ENCODE measurements at regions not wholly inside any gene's neighbourhood (a gene's known extent, or its start where the extent isn't known, plus 50 kb on each side); places are given as distances from the start of the nearest gene placed in this dataset.

GRCh38 chr16:85557083-85557970 is 55.8 kb upstream of the GSE1 start:
- DNase-seq (ENCODE audit: low spot score), result no peak

GRCh38 chr16:85557971-85558657 is 55.0 kb upstream of the GSE1 start:
- DNase-seq (ENCODE audit: low spot score), result no peak

GRCh38 chr16:85560932-85561247 is 52.2 kb upstream of the GSE1 start:
- no peak for DNase-seq (ENCODE audit: low spot score)

- no peak for DNase-seq (ENCODE audit: low spot score)
These were observed 51.7 kb upstream of the GSE1 start for GRCh38 chr16:85561248-85562092.

- DNase-seq (ENCODE audit: low spot score), result no peak
These were observed 50.9 kb upstream of the GSE1 start for GRCh38 chr16:85562093-85562786.

GRCh38 chr16:85563034-85563433 is 50.1 kb upstream of the GSE1 start:
- DNase-seq (ENCODE audit: low spot score), result no peak
